Esophagus muscularis mucosa (tissue), 2 donors: ENCODE measurements at regions not wholly inside any gene's neighbourhood (a gene's known extent, or its start where the extent isn't known, plus 50 kb on each side); places are given as distances from the start of the nearest gene placed in this dataset.

Experiments used
- POLR2A ChIP-seq: fragments of 450-650 bp; IDR thresholded peaks from one replicate; pipeline ENCODE4 v1.6.1; 2017; ENCODE audit warnings: antibody characterized with exemption, moderate library complexity, mild to moderate bottlenecking, low read depth
- POLR2AphosphoS5 ChIP-seq, 2 donors: sonication (generic); formaldehyde crosslinking; IDR thresholded peaks; one replicate each; pipeline ENCODE4 v1.6.1; 2017; ENCODE audit warnings: antibody characterized with exemption in 2 of 2

- TF ChIP-seq POLR2AphosphoS5 (IDR thresholded peaks at IDR 0.05) (peak; percentile 26 to 43), POLR2A (no peak)
These were observed 119.9 kb downstream of the MIAT start for GRCh38 chr22:26777156-26777801.
